Calu3 (cell line): ENCODE measurements at regions not wholly inside any gene's neighbourhood (a gene's known extent, or its start where the extent isn't known, plus 50 kb on each side); places are given as distances from the start of the nearest gene placed in this dataset.

Experiments
- BruUV-seq: library from RNA; stranded (reverse); fragments of 400-500 nt; replicated peaks from 2 replicates; lab custom pipeline; 2021; lab: Mats Ljungman, UMichigan
- CTCF ChIA-PET: fragments of 300-600 bp; sonication (Branson Sonifier 250); formaldehyde crosslinking; loops from one replicate; lab custom pipeline; 2022; ENCODE audit warnings: antibody characterized with exemption; lab: Charles Lee
- DNase-seq: peaks from one replicate; pipeline ENCODE4 v3.0.0; 2022
- H3K27ac Mint-ChIP-seq: one replicate; pipeline ENCODE4 v1.8.0; 2022; ENCODE audit warnings: mixed read lengths; ENCODE audit not compliant: unreplicated experiment
- H3K27me3 Mint-ChIP-seq: one replicate; pipeline ENCODE4 v1.8.0; 2022; ENCODE audit warnings: mixed read lengths; ENCODE audit not compliant: unreplicated experiment
- H3K36me3 Mint-ChIP-seq: one replicate; pipeline ENCODE4 v1.8.0; 2022; ENCODE audit warnings: mild to moderate bottlenecking, moderate library complexity, mixed read lengths; ENCODE audit not compliant: insufficient read depth, unreplicated experiment
- H3K4me1 Mint-ChIP-seq: one replicate; pipeline ENCODE4 v1.8.0; 2022; ENCODE audit warnings: mild to moderate bottlenecking, low read depth, mixed read lengths; ENCODE audit not compliant: unreplicated experiment
- H3K4me3 Mint-ChIP-seq: one replicate; pipeline ENCODE4 v1.8.0; 2022; ENCODE audit warnings: mild to moderate bottlenecking, low read depth, moderate library complexity, mixed read lengths; ENCODE audit not compliant: unreplicated experiment
- H3K9me3 Mint-ChIP-seq: one replicate; pipeline ENCODE4 v1.8.0; 2022; ENCODE audit warnings: low read depth, mixed read lengths; ENCODE audit not compliant: unreplicated experiment
- CTCF ChIP-seq: fragments of 200-600 bp; IDR thresholded peaks from one replicate; pipeline ENCODE4 v1.8.0; 2022; ENCODE audit warnings: antibody characterized with exemption; ENCODE audit not compliant: unreplicated experiment
- intact Hi-C: fragments of 100-400 bp; cut with micrococcal nuclease; formaldehyde crosslinking; loops from one replicate; pipeline ENCODE4 v1.10.0; 2022; ENCODE audit not compliant: unreplicated experiment

GRCh38 chrX:65610481-65610880 is 57.0 kb upstream of the MSN start:
- Mint-ChIP-seq H3K36me3 (no peaks in the 10 kb centered on the region), H3K27me3 (no peaks in the 10 kb centered on the region), H3K27ac (no peak overlapping the region), H3K9me3 (no peaks in the 10 kb centered on the region), H3K4me3 (no peak overlapping the region), H3K4me1 (no peaks in the 10 kb centered on the region)
- BruUV-seq, result no TSS peak
- DNase-seq, result no peak
- no peak for TF ChIP-seq CTCF
- intact Hi-C loops, result no loop called here
- CTCF ChIA-PET, result no interaction called here

- H3K36me3 Mint-ChIP-seq, result no peaks in the 10 kb centered on the region
- no peak for DNase-seq
These were observed 57.4 kb upstream of the MSN start for GRCh38 chrX:65610040-65610439.

GRCh38 chrX:65609237-65609636 is 58.2 kb upstream of the MSN start:
- Mint-ChIP-seq H3K4me1 (no peaks in the 10 kb centered on the region), H3K27me3 (no peaks in the 10 kb centered on the region), H3K9me3 (no peaks in the 10 kb centered on the region), H3K4me3 (no peak overlapping the region), H3K27ac (no peak overlapping the region), H3K36me3 (no peaks in the 10 kb centered on the region)
- no TSS peak for BruUV-seq
- CTCF ChIA-PET, result no interaction called here
- no peak for TF ChIP-seq CTCF
- DNase-seq, result no peak
- intact Hi-C loops, result no loop called here

More at GRCh38 chrX:65610040-65610439, 57.4 kb upstream of the MSN start:
- CTCF ChIA-PET, result no interaction called here
- no peaks in the 10 kb centered on the region for H3K4me1 Mint-ChIP-seq
- H3K4me3 Mint-ChIP-seq, result no peak overlapping the region
- H3K27me3 Mint-ChIP-seq, result no peaks in the 10 kb centered on the region
- TF ChIP-seq CTCF, result no peak
- BruUV-seq, result no TSS peak
- intact Hi-C loops, result no loop called here
- H3K27ac Mint-ChIP-seq, result no peak overlapping the region
- no peaks in the 10 kb centered on the region for H3K9me3 Mint-ChIP-seq

GRCh38 chrX:65608026-65608425 is 59.4 kb upstream of the MSN start:
- Mint-ChIP-seq H3K27me3 (no peaks in the 10 kb centered on the region), H3K36me3 (no peaks in the 10 kb centered on the region), H3K27ac (no peak overlapping the region), H3K4me3 (no peak overlapping the region), H3K4me1 (no peaks in the 10 kb centered on the region), H3K9me3 (no peaks in the 10 kb centered on the region)
- no peak for DNase-seq
- intact Hi-C loops, result no loop called here
- no peak for TF ChIP-seq CTCF
- BruUV-seq, result no TSS peak
- CTCF ChIA-PET, result no interaction called here
